ENCODE measurements at regions not wholly inside any gene's neighbourhood (a gene's known extent, or its start where the extent isn't known, plus 50 kb on each side); places are given as distances from the start of the nearest gene placed in this dataset.

GRCh38 chr9:134555094-134555650 lies 86.4 kb upstream of the COL5A1 start:
- TF ChIP-seq CTCF (IDR thresholded peaks at IDR 0.05), result no peak
- no peak for TF ChIP-seq POLR2AphosphoS5 (IDR thresholded peaks at IDR 0.05)
- TF ChIP-seq POLR2A (IDR thresholded peaks at IDR 0.05), result no peak

Data from prostate gland (tissue), 2 donors.